HepG2 (cell line): ENCODE measurements at regions not wholly inside any gene's neighbourhood (a gene's known extent, or its start where the extent isn't known, plus 50 kb on each side); places are given as distances from the start of the nearest gene placed in this dataset.

Experiments
- ATAC-seq: fragments of 200-7000 bp; cut with Tn5 transposase; 3 replicates; pipeline ENCODE4 v1.9.1; 2020; ENCODE audit warnings: mild to moderate bottlenecking, moderate library complexity
- BruUV-seq: library from RNA; stranded (reverse); fragments of 400-500 nt; replicated peaks from 2 replicates; lab custom pipeline; 2021; lab: Mats Ljungman, UMichigan
- CTCF ChIA-PET: fragments of 300-600 bp; formaldehyde crosslinking; extraction: SDS; loops from one replicate; lab custom pipeline; 2021; ENCODE audit warnings: low total read pairs, inconsistent platforms, low intra/inter-chr PET ratio; lab: Yijun Ruan, JAX
- POLR2A ChIA-PET: fragments of 350-600 bp; sonication (Branson Sonifier 250); formaldehyde crosslinking; loops from one replicate; lab custom pipeline; 2020; ENCODE audit warnings: antibody characterized with exemption, inconsistent platforms; lab: Yijun Ruan, JAX
- DNase-seq: peaks from one replicate; pipeline ENCODE4 v3.0.0-alpha.2; 2015; ENCODE audit warnings: low spot score
- FAIRE-seq: peaks from 3 replicates; lab custom pipeline; 2011; peaks lifted over from hg19 to GRCh38; lab: Jason Lieb, UNC
- H2AFZ ChIP-seq: one replicate; pipeline ENCODE4 v1.6.1; 2011; ENCODE audit warnings: low read length, inconsistent platforms
- H3K27ac ChIP-seq: fragments of 300-600 bp; 3 replicates; pipeline ENCODE4 v1.8.0; 2011; ENCODE audit warnings: mixed run types, mild to moderate bottlenecking, mixed read lengths, low read length, inconsistent platforms; ENCODE audit not compliant: insufficient read depth; ENCODE audit errors: extremely low read length
- H3K27me3 ChIP-seq, 2 experiments: fragments of 200-600 bp in 1 of 2; 2 replicates in 1 of 2; 3 replicates in 1 of 2; pipeline versions ENCODE4 v1.6.0 to v1.8.0; 2011; ENCODE audit warnings: low read length in 2 of 2, mild to moderate bottlenecking in 2 of 2, moderate library complexity in 2 of 2, inconsistent platforms in 1 of 2; ENCODE audit not compliant: insufficient read depth in 2 of 2, control insufficient read depth in 1 of 2
- H3K36me3 ChIP-seq, 2 experiments: fragments of 200-600 bp in 1 of 2; replicated peaks in 1 of 2; 2 replicates in 1 of 2; 3 replicates in 1 of 2; pipeline versions ENCODE4 v1.5.1 to v1.8.0; 2011; ENCODE audit warnings: low read length in 2 of 2, inconsistent platforms in 1 of 2; ENCODE audit not compliant: insufficient read depth in 2 of 2, control insufficient read depth in 1 of 2
- H3K4me1 ChIP-seq: 2 replicates; pipeline ENCODE4 v1.5.1; 2012; ENCODE audit warnings: low read length, inconsistent platforms; ENCODE audit not compliant: insufficient read depth
- H3K4me2 ChIP-seq: 2 replicates; pipeline ENCODE4 v1.6.0; 2011; ENCODE audit warnings: low read depth, low read length, inconsistent platforms
- H3K4me3 ChIP-seq, 3 experiments: fragments of 200-600 bp in 1 of 3; sonication (generic), shearing (Covaris generic) in 1 of 3; replicated peaks in 1 of 3; 2 replicates each; pipeline ENCODE4 v1.5.1; 2011 to 2016; ENCODE audit warnings: low read length in 3 of 3, inconsistent platforms in 2 of 3, low read depth in 2 of 3, mild to moderate bottlenecking in 2 of 3, control low read depth in 1 of 3, mixed read lengths in 1 of 3; ENCODE audit not compliant: insufficient read depth in 1 of 3
- H3K79me2 ChIP-seq: one replicate; pipeline ENCODE4 v1.6.1; 2011; ENCODE audit warnings: low read length, inconsistent platforms; ENCODE audit not compliant: insufficient read depth
- H3K9ac ChIP-seq: 2 replicates; pipeline ENCODE4 v1.6.0; 2011; ENCODE audit warnings: mild to moderate bottlenecking, low read depth, low read length, inconsistent platforms; ENCODE audit not compliant: insufficient read depth
- H3K9me3 ChIP-seq: 2 replicates; pipeline ENCODE4 v1.5.1; 2012; ENCODE audit warnings: mild to moderate bottlenecking, low read length
- H4K20me1 ChIP-seq: 2 replicates; pipeline ENCODE4 v1.6.0; 2011; ENCODE audit warnings: inconsistent platforms, mild to moderate bottlenecking, low read length, moderate library complexity; ENCODE audit not compliant: insufficient read depth
- AFF4 ChIP-seq: sonication (generic); formaldehyde crosslinking; IDR thresholded peaks from 2 replicates; pipeline ENCODE4 v1.4.0; 2020; ENCODE audit warnings: missing genetic modification reagents
- ATF3 ChIP-seq: sonication (generic); formaldehyde crosslinking; IDR thresholded peaks from 2 replicates; pipeline ENCODE4 v1.4.0; 2020; ENCODE audit warnings: missing genetic modification reagents
- BATF2 ChIP-seq: sonication (generic); formaldehyde crosslinking; IDR thresholded peaks from 2 replicates; pipeline ENCODE4 v1.8.0; 2022; ENCODE audit warnings: mild to moderate bottlenecking, missing genetic modification reagents, moderate library complexity
- MTF1 ChIP-seq: sonication (generic); formaldehyde crosslinking; IDR thresholded peaks from 2 replicates; pipeline ENCODE4 v1.5.0; 2020; ENCODE audit warnings: missing genetic modification reagents
- NRL ChIP-seq: sonication (generic); formaldehyde crosslinking; IDR thresholded peaks from 2 replicates; pipeline ENCODE4 v1.5.0; 2020; ENCODE audit warnings: missing genetic modification reagents, mild to moderate bottlenecking, moderate library complexity, borderline replicate concordance
- PHB2 ChIP-seq: fragments of 450-650 bp; IDR thresholded peaks from 2 replicates; pipeline ENCODE4 v1.6.1; 2018; ENCODE audit not compliant: partially characterized antibody
- POLR2AphosphoS5 ChIP-seq: IDR thresholded peaks from 2 replicates; pipeline ENCODE4 v1.6.1; 2012; ENCODE audit warnings: low read depth, low read length
- PRMT3 ChIP-seq: sonication (generic); formaldehyde crosslinking; IDR thresholded peaks from 2 replicates; pipeline ENCODE4 v1.8.1; 2022; ENCODE audit warnings: low read depth, mild to moderate bottlenecking, moderate library complexity, missing genetic modification reagents, borderline replicate concordance
- SMAD1 ChIP-seq: sonication (generic); formaldehyde crosslinking; IDR thresholded peaks from 2 replicates; pipeline ENCODE4 v1.4.0; 2020; ENCODE audit warnings: missing genetic modification reagents, low read depth, mild to moderate bottlenecking, borderline replicate concordance
- SP1 ChIP-seq, 2 experiments: fragments of 450-650 bp in 1 of 2; sonication (generic) in 1 of 2; formaldehyde crosslinking in 1 of 2; IDR thresholded peaks; 2 replicates each; pipeline versions ENCODE4 v1.4.0 to v1.6.1; 2016 to 2020; ENCODE audit warnings: missing genetic modification reagents in 1 of 2
- ZNF333 ChIP-seq: sonication (generic); formaldehyde crosslinking; IDR thresholded peaks from 2 replicates; pipeline ENCODE4 v1.4.0; 2020; ENCODE audit warnings: mild to moderate bottlenecking, missing genetic modification reagents, borderline replicate concordance
- ZNF432 ChIP-seq: sonication (generic); formaldehyde crosslinking; IDR thresholded peaks from 2 replicates; pipeline ENCODE4 v1.5.0; 2020; ENCODE audit warnings: missing genetic modification reagents, mild to moderate bottlenecking, borderline replicate concordance
- ZNF567 ChIP-seq: sonication (generic); formaldehyde crosslinking; IDR thresholded peaks from 2 replicates; pipeline ENCODE4 v1.8.1; 2023; ENCODE audit warnings: mild to moderate bottlenecking, missing genetic modification reagents, borderline replicate concordance
- ZNF646 ChIP-seq: sonication (generic); formaldehyde crosslinking; IDR thresholded peaks from 2 replicates; pipeline ENCODE4 v1.9.0; 2021; ENCODE audit warnings: mild to moderate bottlenecking, missing genetic modification reagents
- WGBS: methylation state at CpG from one replicate; pipeline ENCODE4 v1.1.6; 2017; ENCODE audit warnings: low lambda C conversion rate; 5-methylcytosine and 5-hydroxymethylcytosine counted together
- in situ Hi-C: cut with HindIII; loops from 2 replicates; pipeline ENCODE4 v1.10.0; 2017; ENCODE audit warnings: low pct_unique_long_range_greater_than_20kb; ENCODE audit not compliant: extremely low pct_ligation_motif_present
- intact Hi-C: fragments of 100-400 bp; cut with micrococcal nuclease; formaldehyde crosslinking; loops from one replicate; pipeline ENCODE4 v1.10.0; 2022; ENCODE audit not compliant: unreplicated experiment

- no peak for DNase-seq
- Histone ChIP-seq H2AFZ (no peak overlapping the region), H3K79me2 (no peaks in the 10 kb centered on the region), H3K9me3 (no peaks in the 10 kb centered on the region), H3K36me3 (no peaks in the 10 kb centered on the region), H3K27me3 (peaks cover 4 to 26% of the 10 kb centered on the region in 2 experiments; a peak in 3 of 5 replicates), H3K4me3 (no peak overlapping the region), H3K4me1 (no peaks in the 10 kb centered on the region), H3K9ac (no peak overlapping the region), H3K4me2 (no peak overlapping the region), H3K27ac (no peak overlapping the region), H4K20me1 (no peaks in the 10 kb centered on the region)
- BruUV-seq: no TSS peak
- 13% methylated on average over 5 of the region's 5 CpGs for WGBS
- no peak for ATAC-seq
- ChIA-PET CTCF (no interaction called here), POLR2A (no interaction called here)
- FAIRE-seq: no peak
- in situ Hi-C loops: no loop called here
- intact Hi-C loops: no loop called here
- TF ChIP-seq PRMT3 (CRISPR knock-in tag) (no peak), ZNF567 (CRISPR knock-in tag) (no peak), POLR2AphosphoS5 (no peak), ATF3 (CRISPR knock-in tag) (no peak), NRL (CRISPR knock-in tag) (no peak), SP1 (IDR thresholded peaks at IDR 0.05) (no peak), SP1 (CRISPR knock-in tag; IDR thresholded peaks at IDR 0.05) (no peak), ZNF333 (CRISPR knock-in tag) (no peak), ZNF432 (CRISPR knock-in tag) (no peak), SMAD1 (CRISPR knock-in tag) (no peak), BATF2 (CRISPR knock-in tag) (no peak), ZNF646 (CRISPR knock-in tag) (no peak), AFF4 (no peak), PHB2 (no peak), MTF1 (CRISPR knock-in tag) (no peak)
Measured at GRCh38 chr2:235371018-235371417, 122.8 kb upstream of the AGAP1 start.
